Ovary (tissue), 3 donors: ENCODE measurements at regions not wholly inside any gene's neighbourhood (a gene's known extent, or its start where the extent isn't known, plus 50 kb on each side); places are given as distances from the start of the nearest gene placed in this dataset.

Experiments
- POLR2A ChIP-seq: fragments of 450-650 bp; IDR thresholded peaks from one replicate; pipeline ENCODE4 v1.6.1; 2017; ENCODE audit warnings: antibody characterized with exemption, mild to moderate bottlenecking, moderate library complexity
- TF ChIP-seq, protein P1 (sequence below), 3 donors: fragments of 450-650 bp in 2 of 3; fragments of 200-600 bp in 1 of 3; IDR thresholded peaks; one replicate each; pipeline versions ENCODE4 v1.5.1 to v1.8.0; 2016 to 2022; ENCODE audit warnings: antibody characterized with exemption in 3 of 3, mild to moderate bottlenecking in 1 of 3
- donor health status: DM: no; HTN: no; CAD: no.

DNA sequence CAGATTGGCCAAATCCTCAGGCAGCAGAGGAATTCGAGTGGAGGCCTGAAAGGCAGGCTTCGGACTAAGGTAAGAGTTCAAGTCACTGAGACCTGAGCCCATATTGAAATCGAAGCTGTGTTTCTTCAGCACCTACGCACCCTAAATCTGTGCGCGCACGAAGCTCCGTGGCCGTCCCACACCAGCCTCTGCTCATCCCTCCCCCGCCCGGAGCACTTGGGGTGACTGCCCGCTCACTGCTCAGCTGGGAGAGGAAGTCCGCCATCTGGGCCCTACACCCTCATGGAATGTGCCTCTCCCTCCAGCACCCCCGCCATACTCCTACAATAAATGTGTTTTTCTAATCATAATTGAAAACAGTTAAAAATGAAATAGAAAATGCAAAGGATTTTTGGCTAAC lies 734.5 kb downstream of the GALR1 start:
- TF ChIP-seq, protein P1, sequence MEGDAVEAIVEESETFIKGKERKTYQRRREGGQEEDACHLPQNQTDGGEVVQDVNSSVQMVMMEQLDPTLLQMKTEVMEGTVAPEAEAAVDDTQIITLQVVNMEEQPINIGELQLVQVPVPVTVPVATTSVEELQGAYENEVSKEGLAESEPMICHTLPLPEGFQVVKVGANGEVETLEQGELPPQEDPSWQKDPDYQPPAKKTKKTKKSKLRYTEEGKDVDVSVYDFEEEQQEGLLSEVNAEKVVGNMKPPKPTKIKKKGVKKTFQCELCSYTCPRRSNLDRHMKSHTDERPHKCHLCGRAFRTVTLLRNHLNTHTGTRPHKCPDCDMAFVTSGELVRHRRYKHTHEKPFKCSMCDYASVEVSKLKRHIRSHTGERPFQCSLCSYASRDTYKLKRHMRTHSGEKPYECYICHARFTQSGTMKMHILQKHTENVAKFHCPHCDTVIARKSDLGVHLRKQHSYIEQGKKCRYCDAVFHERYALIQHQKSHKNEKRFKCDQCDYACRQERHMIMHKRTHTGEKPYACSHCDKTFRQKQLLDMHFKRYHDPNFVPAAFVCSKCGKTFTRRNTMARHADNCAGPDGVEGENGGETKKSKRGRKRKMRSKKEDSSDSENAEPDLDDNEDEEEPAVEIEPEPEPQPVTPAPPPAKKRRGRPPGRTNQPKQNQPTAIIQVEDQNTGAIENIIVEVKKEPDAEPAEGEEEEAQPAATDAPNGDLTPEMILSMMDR (IDR thresholded peaks at IDR 0.05) = no peak
- no peak for TF ChIP-seq POLR2A
